ENCODE measurements at regions not wholly inside any gene's neighbourhood (a gene's known extent, or its start where the extent isn't known, plus 50 kb on each side); places are given as distances from the start of the nearest gene placed in this dataset.

- no peak for ATAC-seq
- no peaks in the 10 kb centered on the region for H3K36me3 ChIP-seq (ENCODE audit: control insufficient read depth, insufficient read depth, low read length)
- DNase-seq: no peak
- intact Hi-C loops (cut with micrococcal nuclease): no loop called here
- no peaks in the 10 kb centered on the region for H3K4me1 ChIP-seq (ENCODE audit: control insufficient read depth, insufficient read depth, low read length)
- TF ChIP-seq CTCF (IDR thresholded peaks at IDR 0.05): no peak
- H3K27me3 Mint-ChIP-seq (ENCODE audit: low read depth in 2 of 2): no peaks in the 10 kb centered on the region
- H3K27ac ChIP-seq (ENCODE audit: low read length): no peak overlapping the region
- no peaks in the 10 kb centered on the region for H3K27me3 ChIP-seq (ENCODE audit: control insufficient read depth, insufficient read depth, low read length)
- H3K36me3 Mint-ChIP-seq: no peaks in the 10 kb centered on the region
- H3K9me3 Mint-ChIP-seq: peaks cover 7 to 13% of the 10 kb centered on the region in 2 donors
- WGBS (ENCODE audit: insufficient coverage): 95% methylated on average over 3 of the region's 3 CpGs
- no peak overlapping the region for H3K27ac Mint-ChIP-seq
- H3K4me1 Mint-ChIP-seq: no peaks in the 10 kb centered on the region
- H3K4me3 Mint-ChIP-seq: no peak overlapping the region
- H3K4me3 ChIP-seq (ENCODE audit: low read length): no peak overlapping the region
- H3K9me3 ChIP-seq (ENCODE audit: control insufficient read depth, insufficient read depth, low read length): no peaks in the 10 kb centered on the region
Observed at GRCh38 chr2:49288113-49288705, 133.9 kb upstream of the FSHR start.

- H3K4me1 Mint-ChIP-seq: no peaks in the 10 kb centered on the region
- intact Hi-C loops (cut with micrococcal nuclease): no loop called here
- Histone ChIP-seq H3K4me3 (ENCODE audit: low read length) (no peak overlapping the region), H3K36me3 (ENCODE audit: control insufficient read depth, insufficient read depth, low read length) (no peaks in the 10 kb centered on the region), H3K27ac (ENCODE audit: low read length) (no peak overlapping the region), H3K4me1 (ENCODE audit: control insufficient read depth, insufficient read depth, low read length) (no peaks in the 10 kb centered on the region), H3K9me3 (ENCODE audit: control insufficient read depth, insufficient read depth, low read length) (no peaks in the 10 kb centered on the region), H3K27me3 (ENCODE audit: control insufficient read depth, insufficient read depth, low read length) (no peaks in the 10 kb centered on the region)
- no peaks in the 10 kb centered on the region for H3K36me3 Mint-ChIP-seq
- H3K27ac Mint-ChIP-seq: no peak overlapping the region
- TF ChIP-seq CTCF (IDR thresholded peaks at IDR 0.05): no peak
- H3K9me3 Mint-ChIP-seq: peaks cover 7 to 8% of the 10 kb centered on the region in 2 donors
- 83% methylated on average over 1 of the region's 3 CpGs for WGBS (ENCODE audit: insufficient coverage)
- no peak overlapping the region for H3K4me3 Mint-ChIP-seq
- DNase-seq: no peak
- no peak for ATAC-seq
- no peaks in the 10 kb centered on the region for H3K27me3 Mint-ChIP-seq (ENCODE audit: low read depth in 2 of 2)
Observed at GRCh38 chr2:49286726-49287125, 132.4 kb upstream of the FSHR start.

GRCh38 chr2:49286045-49286444 is 131.7 kb upstream of the FSHR start:
- WGBS (ENCODE audit: insufficient coverage): 56% methylated on average over 2 of the region's 2 CpGs
- ATAC-seq: no peak

More at GRCh38 chr2:49286045-49286444, 131.7 kb upstream of the FSHR start:
- H3K27ac ChIP-seq (ENCODE audit: low read length): no peak overlapping the region
- no peaks in the 10 kb centered on the region for H3K27me3 Mint-ChIP-seq (ENCODE audit: low read depth in 2 of 2)
- H3K4me3 ChIP-seq (ENCODE audit: low read length): no peak overlapping the region
- intact Hi-C loops (cut with micrococcal nuclease): no loop called here
- no peak for TF ChIP-seq CTCF (IDR thresholded peaks at IDR 0.05)
- no peaks in the 10 kb centered on the region for H3K9me3 ChIP-seq (ENCODE audit: control insufficient read depth, insufficient read depth, low read length)
- H3K4me3 Mint-ChIP-seq: no peak overlapping the region
- no peaks in the 10 kb centered on the region for H3K4me1 ChIP-seq (ENCODE audit: control insufficient read depth, insufficient read depth, low read length)
- H3K36me3 Mint-ChIP-seq: no peaks in the 10 kb centered on the region
- DNase-seq: no peak
- no peaks in the 10 kb centered on the region for H3K36me3 ChIP-seq (ENCODE audit: control insufficient read depth, insufficient read depth, low read length)
- no peaks in the 10 kb centered on the region for H3K27me3 ChIP-seq (ENCODE audit: control insufficient read depth, insufficient read depth, low read length)
- no peak overlapping the region for H3K27ac Mint-ChIP-seq
- no peaks in the 10 kb centered on the region for H3K4me1 Mint-ChIP-seq
- H3K9me3 Mint-ChIP-seq: peaks cover 6% of the 10 kb centered on the region in 2 donors

Data from natural killer cell (primary cell).